ENCODE measurements at regions not wholly inside any gene's neighbourhood (a gene's known extent, or its start where the extent isn't known, plus 50 kb on each side); places are given as distances from the start of the nearest gene placed in this dataset.

GRCh38 chr1:208885060-208885459 is 640.9 kb upstream of the PLXNA2 start:
- TF ChIP-seq REST (IDR thresholded peaks at IDR 0.05; ENCODE audit: insufficient read depth in 1 of 2, low read depth in 2 of 2, low read length in 2 of 2): no peak
- TF ChIP-seq TAF1 (IDR thresholded peaks at IDR 0.05; ENCODE audit: borderline replicate concordance, insufficient read depth, low read length): no peak
- TF ChIP-seq SIN3A (IDR thresholded peaks at IDR 0.05; ENCODE audit: borderline replicate concordance, insufficient read depth, low read length): no peak
- TF ChIP-seq POLR2AphosphoS5 (IDR thresholded peaks at IDR 0.05; ENCODE audit: low read depth, low read length): no peak
- no peak for TF ChIP-seq FOXP2 (optimal IDR thresholded peaks at IDR 0.05; ENCODE audit: borderline replicate concordance, extremely low read depth, extremely low read length, insufficient read depth)

Data from PFSK-1 (cell line).